ENCODE measurements at regions not wholly inside any gene's neighbourhood (a gene's known extent, or its start where the extent isn't known, plus 50 kb on each side); places are given as distances from the start of the nearest gene placed in this dataset.
A peak's percentile ranks its signal among the peaks of the same experiment; 100 is the strongest.

- TF ChIP-seq EZH2 (conservative IDR thresholded peaks at IDR 0.05; ENCODE audit: low read depth, low read length), result no peak
- no peak for TF ChIP-seq IRF9 (CRISPR knock-in tag; IDR thresholded peaks at IDR 0.05; ENCODE audit: borderline replicate concordance)
- TF ChIP-seq TOPORS (CRISPR knock-in tag; IDR thresholded peaks at IDR 0.05), result no peak
- TF ChIP-seq BCLAF1 (IDR thresholded peaks at IDR 0.05), result no peak
- peak; percentile 62; the same call in 1 of the 2 replicates for TF ChIP-seq ZFP36L1 (CRISPR knock-in tag; IDR thresholded peaks at IDR 0.05)
- TF ChIP-seq ZNF251 (CRISPR knock-in tag; IDR thresholded peaks at IDR 0.05), result no peak
- 0 out of 2 replicates have a peak, but pooled peaks have one; percentile 28 for TF ChIP-seq ZNF281 (CRISPR knock-in tag; IDR thresholded peaks at IDR 0.05; ENCODE audit: borderline replicate concordance)
- no peak for TF ChIP-seq MTERF4 (CRISPR knock-in tag; IDR thresholded peaks at IDR 0.05)
- no peak for TF ChIP-seq NR2C2 (CRISPR knock-in tag; IDR thresholded peaks at IDR 0.05; ENCODE audit: borderline replicate concordance)
- TF ChIP-seq ZNF335 (CRISPR knock-in tag; IDR thresholded peaks at IDR 0.05), result no peak
- peak; percentile 81; the same call in 1 of the 2 replicates for TF ChIP-seq FOXO1 (CRISPR knock-in tag; IDR thresholded peaks at IDR 0.05)
- peak; percentile 39; the same call in 1 of the 2 replicates for TF ChIP-seq ZNF331 (CRISPR knock-in tag; IDR thresholded peaks at IDR 0.05)
- no peak for TF ChIP-seq TGIF2 (CRISPR knock-in tag; IDR thresholded peaks at IDR 0.05)
- TF ChIP-seq FOXK1 (CRISPR knock-in tag; IDR thresholded peaks at IDR 0.05; ENCODE audit: borderline replicate concordance, low read depth), result peak; percentile 80; the same call in 1 of the 2 replicates
- no peak for TF ChIP-seq LRRFIP1 (CRISPR knock-in tag; conservative IDR thresholded peaks at IDR 0.05)
- no peak for TF ChIP-seq ZZZ3 (CRISPR knock-in tag; IDR thresholded peaks at IDR 0.05; ENCODE audit: borderline replicate concordance)
Measured at GRCh38 chr20:10800288-10800687, 126.5 kb upstream of the JAG1 start (continued).
